OCI-LY1 (cell line): ENCODE measurements at regions not wholly inside any gene's neighbourhood (a gene's known extent, or its start where the extent isn't known, plus 50 kb on each side); places are given as distances from the start of the nearest gene placed in this dataset.

Source experiments
- H2AFZ ChIP-seq: fragments of 200-600 bp; sonication (generic), shearing (Covaris generic); 2 replicates; pipeline ENCODE4 v1.6.0; 2014; ENCODE audit warnings: antibody characterized with exemption, mild to moderate bottlenecking, low read length
- H3F3A ChIP-seq: fragments of 200-600 bp; sonication (generic), shearing (Covaris generic); 2 replicates; pipeline ENCODE4 v1.6.0; 2014; ENCODE audit warnings: mild to moderate bottlenecking, antibody characterized with exemption, low read length, moderate library complexity; ENCODE audit not compliant: insufficient read depth
- H3K27ac ChIP-seq: fragments of 200-600 bp; sonication (generic); 2 replicates; pipeline ENCODE4 v1.5.1; 2014; ENCODE audit warnings: low read length, mixed run types, mild to moderate bottlenecking, low read depth; ENCODE audit not compliant: poor library complexity, severe bottlenecking
- H3K27me3 ChIP-seq: fragments of 200-600 bp; sonication (generic); 2 replicates; pipeline ENCODE4 v1.6.0; 2014; ENCODE audit warnings: antibody characterized with exemption, mild to moderate bottlenecking, low read length, moderate library complexity; ENCODE audit not compliant: insufficient read depth
- H3K36me3 ChIP-seq: fragments of 200-600 bp; sonication (generic); 2 replicates; pipeline ENCODE4 v1.6.1; 2014; ENCODE audit warnings: mild to moderate bottlenecking, antibody characterized with exemption, low read length, moderate library complexity, mixed read lengths; ENCODE audit not compliant: insufficient read depth
- H3K4me1 ChIP-seq: fragments of 200-600 bp; sonication (generic); 2 replicates; pipeline ENCODE4 v1.5.1; 2014; ENCODE audit warnings: mild to moderate bottlenecking, low read length, moderate library complexity; ENCODE audit not compliant: insufficient read depth, severe bottlenecking
- H3K4me2 ChIP-seq: fragments of 200-600 bp; sonication (generic), shearing (Covaris generic); 2 replicates; pipeline ENCODE4 v1.6.1; 2014; ENCODE audit warnings: low read length
- H3K4me3 ChIP-seq: fragments of 200-600 bp; sonication (generic); 2 replicates; pipeline ENCODE4 v1.5.1; 2014; ENCODE audit warnings: low read length, low read depth, mild to moderate bottlenecking, mixed read lengths; ENCODE audit not compliant: poor library complexity, severe bottlenecking
- H3K79me2 ChIP-seq: fragments of 200-600 bp; shearing (Covaris generic); 2 replicates; pipeline ENCODE4 v1.6.1; 2016; ENCODE audit warnings: mixed run types, low read length, mixed read lengths; ENCODE audit not compliant: insufficient read depth
- H3K9ac ChIP-seq: fragments of 200-600 bp; sonication (generic), shearing (Covaris generic); 2 replicates; pipeline ENCODE4 v1.6.1; 2014; ENCODE audit warnings: mild to moderate bottlenecking, low read length, mixed read lengths
- H3K9me2 ChIP-seq: fragments of 200-600 bp; sonication (generic), shearing (Covaris generic); 2 replicates; pipeline ENCODE4 v1.6.1; 2014; ENCODE audit warnings: low read depth, mild to moderate bottlenecking, low read length, mixed read lengths
- H3K9me3 ChIP-seq: fragments of 200-600 bp; shearing (Covaris generic); 2 replicates; pipeline ENCODE4 v1.6.1; 2014; ENCODE audit warnings: low read length, mixed read lengths
- H4K20me1 ChIP-seq: fragments of 200-600 bp; sonication (generic), shearing (Covaris generic); 2 replicates; pipeline ENCODE4 v1.6.0; 2016; ENCODE audit warnings: mild to moderate bottlenecking, low read length; ENCODE audit not compliant: insufficient read depth
- CTCF ChIP-seq: fragments of 200-600 bp; sonication (generic), shearing (Covaris generic); IDR thresholded peaks from 2 replicates; pipeline ENCODE4 v1.5.1; 2017; ENCODE audit warnings: mild to moderate bottlenecking, antibody characterized with exemption, low read length, moderate library complexity, mixed read lengths
- EZH2 ChIP-seq: fragments of 200-600 bp; sonication (generic), shearing (Covaris generic); IDR thresholded peaks from 2 replicates; pipeline ENCODE4 v1.8.0; 2017; ENCODE audit warnings: borderline replicate concordance, mixed run types, mild to moderate bottlenecking, antibody characterized with exemption, low read length, moderate library complexity, mixed read lengths

GRCh38 chr1:29676496-29676895 lies 440.2 kb downstream of the PTPRU start:
- Histone ChIP-seq H3K4me3 (no peak overlapping the region), H3F3A (no peaks in the 10 kb centered on the region), H3K9ac (no peak overlapping the region), H3K79me2 (no peaks in the 10 kb centered on the region), H4K20me1 (no peaks in the 10 kb centered on the region), H3K27ac (no peak overlapping the region), H3K36me3 (no peaks in the 10 kb centered on the region), H3K4me2 (no peak overlapping the region), H3K9me3 (no peaks in the 10 kb centered on the region), H3K4me1 (no peaks in the 10 kb centered on the region), H3K27me3 (no peaks in the 10 kb centered on the region), H3K9me2 (no peaks in the 10 kb centered on the region), H2AFZ (no peak overlapping the region)
- TF ChIP-seq EZH2, result no peak
- TF ChIP-seq CTCF, result no peak

GRCh38 chr1:29675481-29676263 lies 439.4 kb downstream of the PTPRU start:
- Histone ChIP-seq H3K9me2 (no peaks in the 10 kb centered on the region), H3K27me3 (no peaks in the 10 kb centered on the region), H3K36me3 (no peaks in the 10 kb centered on the region), H3K27ac (no peak overlapping the region), H3F3A (no peaks in the 10 kb centered on the region), H3K9ac (no peak overlapping the region), H3K4me3 (no peak overlapping the region), H3K4me1 (no peaks in the 10 kb centered on the region), H4K20me1 (no peaks in the 10 kb centered on the region), H3K79me2 (no peaks in the 10 kb centered on the region), H3K4me2 (no peak overlapping the region), H2AFZ (no peak overlapping the region), H3K9me3 (no peaks in the 10 kb centered on the region)
- TF ChIP-seq CTCF (no peak), EZH2 (no peak)

DNA sequence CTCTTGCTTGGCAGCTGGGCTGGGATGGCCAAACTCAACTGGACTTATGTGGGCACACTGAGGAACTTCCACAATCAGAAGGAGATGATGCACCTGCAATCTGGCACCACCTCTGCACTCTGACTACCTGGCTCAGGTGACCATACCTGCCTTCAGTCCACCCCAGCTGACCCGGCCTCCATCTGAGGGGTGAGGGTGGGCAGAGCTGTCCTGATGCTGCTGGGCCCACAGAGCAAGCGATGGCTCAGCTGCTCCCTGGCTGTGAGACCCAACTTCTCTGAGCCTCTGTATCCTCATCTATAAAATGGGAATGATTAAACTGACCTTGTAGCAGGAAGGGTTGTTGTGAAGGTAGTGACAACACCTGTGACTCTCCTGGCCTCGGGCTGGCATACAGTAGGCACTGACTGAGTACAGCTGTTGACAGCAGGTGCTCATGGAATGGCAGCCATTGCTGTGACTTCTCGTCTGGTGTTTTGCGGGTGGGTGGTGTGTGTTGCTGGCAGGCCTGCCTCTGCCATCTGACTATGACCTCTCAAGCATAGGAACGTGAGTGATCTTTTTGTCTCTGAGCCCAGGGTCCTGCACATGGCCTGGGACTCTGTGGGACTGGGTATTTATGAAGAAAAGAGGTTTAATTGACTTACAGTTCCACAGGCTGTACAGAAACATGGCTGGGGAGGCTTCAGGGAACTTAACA lies 438.5 kb downstream of the PTPRU start:
- Histone ChIP-seq H3K9me2 (no peaks in the 10 kb centered on the region), H3K4me2 (no peak overlapping the region), H3K27ac (no peak overlapping the region), H4K20me1 (no peaks in the 10 kb centered on the region), H3K4me3 (no peak overlapping the region), H3K4me1 (no peaks in the 10 kb centered on the region), H3K9ac (no peak overlapping the region), H3K9me3 (no peaks in the 10 kb centered on the region), H3K36me3 (no peaks in the 10 kb centered on the region), H3K27me3 (no peaks in the 10 kb centered on the region), H2AFZ (no peak overlapping the region), H3K79me2 (no peaks in the 10 kb centered on the region), H3F3A (no peaks in the 10 kb centered on the region)
- TF ChIP-seq CTCF (no peak), EZH2 (no peak)
